ENCODE measurements at regions not wholly inside any gene's neighbourhood (a gene's known extent, or its start where the extent isn't known, plus 50 kb on each side); places are given as distances from the start of the nearest gene placed in this dataset.

DNA sequence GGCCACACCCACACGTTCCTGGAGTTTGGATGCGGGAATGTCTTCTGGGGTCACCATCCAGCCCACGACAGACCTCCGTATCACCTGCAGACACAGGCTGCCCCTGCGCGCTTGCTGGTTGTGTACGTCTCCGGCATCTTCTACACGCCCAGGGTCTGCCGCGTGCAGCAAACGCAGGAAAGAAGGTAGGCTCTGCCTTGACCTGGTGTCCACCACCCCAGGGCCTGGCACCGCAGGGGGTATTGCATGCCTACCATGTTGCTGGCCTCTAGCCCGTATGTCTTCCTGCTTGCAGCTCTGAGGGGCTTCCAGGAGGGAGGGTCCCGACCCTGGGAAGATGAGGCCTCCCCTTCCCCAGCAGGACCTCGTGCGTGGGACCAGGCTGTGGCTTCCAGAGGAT lies 298.8 kb upstream of the IRX4 start:
- no peak overlapping the region for H2BK15ac ChIP-seq (ENCODE audit: low read length)
- DNase-seq (ENCODE audit: low read depth in 1 of 2, low spot score in 2 of 2) (no peak), FAIRE-seq (no peak)
- no peaks in the 10 kb centered on the region for H3K4me1 ChIP-seq (replicated peaks in 1 of 4; ENCODE audit: control insufficient read depth in 3 of 4, insufficient read depth in 4 of 4, low read length in 3 of 4)
- WGBS, 2 experiments (ENCODE audit: extremely low coverage in 1 of 2, insufficient coverage in 1 of 2, insufficient read length in 1 of 2, insufficient replicate concordance in 2 of 2, low coverage in 1 of 2, low lambda C conversion rate in 2 of 2, missing lambda C conversion rate in 1 of 2) = 97% methylated on average over 13 of the region's 17 CpGs; no CpG with 5 or more reads in 1 of the 2 experiments
- H3K23me2 ChIP-seq (ENCODE audit: low read depth, low read length) = peaks cover 3% of the 10 kb centered on the region; the same call in 1 of the 2 replicates
- H2BK120ac ChIP-seq (replicated peaks; ENCODE audit: low read depth, low read length) = no peak overlapping the region
- no peak overlapping the region for H2AFZ ChIP-seq (ENCODE audit: low read length)
- no peak overlapping the region for H3K4me3 ChIP-seq (ENCODE audit: extremely low read depth in 1 of 4, insufficient read depth in 2 of 4, low read depth in 3 of 4, low read length in 4 of 4)
- H3K36me3 ChIP-seq (ENCODE audit: control insufficient read depth in 2 of 4, insufficient read depth in 4 of 4, low read length in 3 of 4) = no peaks in the 10 kb centered on the region
- H3K56ac ChIP-seq (replicated peaks; ENCODE audit: insufficient read length, low read depth, low read length) = no peak overlapping the region
- H3K23ac ChIP-seq (ENCODE audit: insufficient read length) = no peak overlapping the region
- no peaks in the 10 kb centered on the region for H4K20me1 ChIP-seq (replicated peaks in 1 of 2; ENCODE audit: control insufficient read depth in 1 of 2, insufficient read depth in 2 of 2, low read length in 2 of 2)
- H4K5ac ChIP-seq (ENCODE audit: insufficient read length, low read depth, low read length) = no peak overlapping the region
- CTCF ChIA-PET (ENCODE audit: partially characterized antibody) = no interaction called here
- no peak overlapping the region for H3K14ac ChIP-seq (ENCODE audit: insufficient read length)
- no peak overlapping the region for H3K4ac ChIP-seq (replicated peaks; ENCODE audit: insufficient read length, low read depth, low read length)
- TF ChIP-seq YY1 (IDR thresholded peaks at IDR 0.05; ENCODE audit: low read depth, low read length) (no peak), RFX5 (IDR thresholded peaks at IDR 0.05; ENCODE audit: borderline replicate concordance, low read depth, low read length) (no peak), TEAD4 (IDR thresholded peaks at IDR 0.05; ENCODE audit: low read depth, low read length) (no peak), POLR2AphosphoS5 (IDR thresholded peaks at IDR 0.05; ENCODE audit: low read depth, low read length) (no peak), RNF2 (IDR thresholded peaks at IDR 0.05; ENCODE audit: borderline replicate concordance, low read depth, low read length, missing control alignments, poor library complexity, severe bottlenecking) (no peak), FOSL1 (IDR thresholded peaks at IDR 0.05; ENCODE audit: insufficient read depth, low read depth, low read length) (no peak), KDM1A (IDR thresholded peaks at IDR 0.05; ENCODE audit: borderline replicate concordance, low read length) (no peak), ASH2L (IDR thresholded peaks at IDR 0.05; ENCODE audit: low read length) (no peak)
- TF ChIP-seq, protein P1, sequence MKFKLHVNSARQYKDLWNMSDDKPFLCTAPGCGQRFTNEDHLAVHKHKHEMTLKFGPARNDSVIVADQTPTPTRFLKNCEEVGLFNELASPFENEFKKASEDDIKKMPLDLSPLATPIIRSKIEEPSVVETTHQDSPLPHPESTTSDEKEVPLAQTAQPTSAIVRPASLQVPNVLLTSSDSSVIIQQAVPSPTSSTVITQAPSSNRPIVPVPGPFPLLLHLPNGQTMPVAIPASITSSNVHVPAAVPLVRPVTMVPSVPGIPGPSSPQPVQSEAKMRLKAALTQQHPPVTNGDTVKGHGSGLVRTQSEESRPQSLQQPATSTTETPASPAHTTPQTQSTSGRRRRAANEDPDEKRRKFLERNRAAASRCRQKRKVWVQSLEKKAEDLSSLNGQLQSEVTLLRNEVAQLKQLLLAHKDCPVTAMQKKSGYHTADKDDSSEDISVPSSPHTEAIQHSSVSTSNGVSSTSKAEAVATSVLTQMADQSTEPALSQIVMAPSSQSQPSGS (IDR thresholded peaks at IDR 0.05; ENCODE audit: low read length) = no peak
- H3K18ac ChIP-seq (ENCODE audit: extremely low read depth, low read length) = no peak overlapping the region
- no peak overlapping the region for H2BK12ac ChIP-seq (ENCODE audit: low read depth, low read length)
- no peak overlapping the region for H3K27ac ChIP-seq (ENCODE audit: low read depth, low read length)
- no peak overlapping the region for H2BK5ac ChIP-seq (ENCODE audit: low read depth, low read length)
- H3K79me1 ChIP-seq (ENCODE audit: low read depth, low read length) = no peaks in the 10 kb centered on the region
- H3K79me2 ChIP-seq (ENCODE audit: control insufficient read depth in 1 of 2, insufficient read depth in 2 of 2, low read length in 2 of 2) = no peaks in the 10 kb centered on the region; a peak in 1 of 4 replicates
- H3K27me3 ChIP-seq (replicated peaks in 1 of 4; ENCODE audit: control insufficient read depth in 3 of 4, extremely low read depth in 1 of 4, insufficient read depth in 3 of 4, low read length in 3 of 4) = no peaks in the 10 kb centered on the region
- H4K8ac ChIP-seq (ENCODE audit: extremely low read depth, insufficient read depth, low read length) = peak overlapping the region; percentile 88; the same call in 1 of the 2 replicates
- no peaks in the 10 kb centered on the region for H3K9me3 ChIP-seq (ENCODE audit: insufficient read depth in 2 of 2, low read depth in 1 of 2, low read length in 1 of 2)
- H2BK20ac ChIP-seq (ENCODE audit: low read length) = no peak overlapping the region
- no peak overlapping the region for H3K9ac ChIP-seq (replicated peaks in 1 of 4; ENCODE audit: extremely low read depth in 1 of 4, low read depth in 3 of 4, low read length in 3 of 4)
- no peak overlapping the region for H3K4me2 ChIP-seq (ENCODE audit: insufficient read depth in 1 of 2, low read depth in 2 of 2, low read length in 2 of 2)
- no peak overlapping the region for H4K91ac ChIP-seq (replicated peaks; ENCODE audit: insufficient read length, low read length)
- POLR2A ChIA-PET (ENCODE audit: partially characterized antibody) = no interaction called here
- no peak overlapping the region for H2AK5ac ChIP-seq (ENCODE audit: low read depth, low read length)

All from H1 (cell line).